ENCODE measurements at regions not wholly inside any gene's neighbourhood (a gene's known extent, or its start where the extent isn't known, plus 50 kb on each side); places are given as distances from the start of the nearest gene placed in this dataset.
A peak's percentile ranks its signal among the peaks of the same experiment; 100 is the strongest.

DNA sequence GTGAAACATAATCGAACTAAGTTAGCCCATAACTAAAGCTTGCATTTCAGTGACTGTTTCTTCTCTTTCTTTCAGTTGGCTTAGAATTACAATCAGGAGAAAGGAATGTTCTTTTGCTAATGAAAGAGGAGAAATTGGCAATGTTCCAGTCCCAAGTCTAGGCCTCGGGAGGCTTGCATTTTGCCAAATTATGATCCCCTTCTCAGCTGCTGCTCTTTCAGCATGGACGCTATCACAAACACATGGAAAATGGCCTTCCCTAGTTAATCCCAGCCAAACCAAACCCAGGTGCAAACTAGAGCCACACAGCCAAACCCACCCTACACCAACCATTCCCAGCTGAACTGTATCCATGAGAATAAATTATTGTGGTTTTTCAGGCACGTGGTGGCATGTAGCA lies 605.2 kb upstream of the LRRTM4 start:
- Histone ChIP-seq H3K4ac (ENCODE audit: low read length) (no peak overlapping the region), H2BK120ac (ENCODE audit: low read depth, low read length) (no peak overlapping the region), H3K9me3 (replicated peaks in 1 of 2; ENCODE audit: control insufficient read depth in 2 of 2, insufficient read depth in 1 of 2, low read depth in 1 of 2, low read length in 2 of 2) (no peaks in the 10 kb centered on the region), H4K91ac (ENCODE audit: low read depth, low read length, poor library complexity) (no peak overlapping the region), H3K18ac (ENCODE audit: low read length) (no peak overlapping the region), H3K9ac (ENCODE audit: low read depth, low read length, poor library complexity) (no peak overlapping the region), H4K8ac (ENCODE audit: low read depth, low read length) (no peak overlapping the region), H3K27ac (replicated peaks; ENCODE audit: low read length) (no peak overlapping the region), H2BK5ac (ENCODE audit: low read length) (no peak overlapping the region), H3K4me1 (ENCODE audit: control insufficient read depth in 2 of 2, insufficient read depth in 1 of 2, low read depth in 1 of 2, low read length in 2 of 2) (no peaks in the 10 kb centered on the region), H3K79me1 (ENCODE audit: low read depth, low read length) (no peaks in the 10 kb centered on the region), H3K4me2 (ENCODE audit: insufficient read depth, low read length, poor library complexity, severe bottlenecking) (no peak overlapping the region), H3K4me3 (ENCODE audit: low read length in 2 of 2) (no peak overlapping the region), H2BK12ac (ENCODE audit: low read length) (no peak overlapping the region), H3K27me3 (ENCODE audit: control insufficient read depth in 3 of 3, insufficient read depth in 3 of 3, low read depth in 1 of 3, low read length in 3 of 3) (no peaks in the 10 kb centered on the region), H3K14ac (ENCODE audit: low read length) (no peak overlapping the region), H2AFZ (ENCODE audit: low read length) (no peak overlapping the region), H3K23ac (ENCODE audit: low read depth, low read length, poor library complexity) (no peak overlapping the region), H3K36me3 (replicated peaks in 1 of 2; ENCODE audit: control insufficient read depth in 2 of 2, insufficient read depth in 2 of 2, low read length in 2 of 2) (no peaks in the 10 kb centered on the region), H2AK5ac (ENCODE audit: low read depth, low read length) (no peak overlapping the region), H2BK15ac (ENCODE audit: low read length) (no peak overlapping the region)
- WGBS, 2 donors (ENCODE audit: extremely low coverage in 2 of 2, insufficient read length in 2 of 2, insufficient replicate concordance in 1 of 2): no CpG with 5 or more reads among the region's 4 CpGs
- DNase-seq (ENCODE audit: low spot score): no peak

DNA sequence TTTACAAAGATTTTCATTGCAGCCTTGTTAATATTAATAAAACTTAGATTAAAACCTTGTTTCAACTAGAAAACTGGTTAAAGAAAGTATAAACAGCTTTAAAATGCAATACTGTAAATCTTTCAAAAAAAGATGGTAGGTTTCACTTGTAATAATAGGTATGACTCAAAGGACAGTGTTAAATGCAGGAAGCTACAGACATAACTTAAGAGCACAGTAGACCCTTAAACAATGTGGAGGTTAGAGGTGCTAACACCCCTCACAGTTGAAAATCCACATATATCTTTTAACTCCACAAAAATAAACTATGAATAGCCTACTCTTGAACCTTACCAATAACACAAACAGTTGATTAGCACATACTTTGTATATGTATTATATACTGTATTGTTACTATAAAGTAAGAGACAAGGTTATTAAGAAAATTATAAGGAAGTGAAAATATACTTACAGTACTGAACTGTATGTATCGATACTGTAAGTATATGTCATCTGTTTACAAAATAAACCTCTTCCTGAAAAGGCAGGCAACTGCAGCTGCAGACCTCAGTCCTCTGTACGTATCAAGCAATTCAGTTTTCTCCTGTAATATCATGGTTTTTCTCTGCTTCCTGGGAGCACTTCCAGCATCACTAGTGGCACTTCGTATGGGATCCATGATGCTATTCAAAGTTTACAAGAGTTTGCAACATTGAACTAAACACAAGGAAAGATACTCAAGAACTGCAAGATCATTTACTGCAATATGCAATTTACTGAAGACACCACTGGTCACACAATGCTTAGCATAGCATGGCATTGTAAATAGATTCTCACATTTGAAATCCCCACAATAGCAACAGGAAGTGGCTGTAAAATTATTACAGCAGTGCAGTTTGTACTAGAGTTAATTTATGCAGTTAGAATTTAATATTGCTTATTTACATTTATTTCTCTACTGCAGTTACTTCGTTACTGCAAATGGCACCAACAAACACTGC lies 610.5 kb upstream of the LRRTM4 start:
- no peak for DNase-seq (ENCODE audit: low spot score)
- H3K27me3 ChIP-seq (ENCODE audit: control insufficient read depth in 3 of 3, insufficient read depth in 3 of 3, low read depth in 1 of 3, low read length in 3 of 3): no peaks in the 10 kb centered on the region
- H3K4me3 ChIP-seq (ENCODE audit: low read length in 2 of 2): no peak overlapping the region
- H3K4me2 ChIP-seq (ENCODE audit: insufficient read depth, low read length, poor library complexity, severe bottlenecking): no peak overlapping the region
- H3K27ac ChIP-seq (replicated peaks; ENCODE audit: low read length): no peak overlapping the region
- H2AFZ ChIP-seq (ENCODE audit: low read length): no peak overlapping the region
- no peak overlapping the region for H2AK5ac ChIP-seq (ENCODE audit: low read depth, low read length)
- no peak overlapping the region for H4K8ac ChIP-seq (ENCODE audit: low read depth, low read length)
- no peak overlapping the region for H3K4ac ChIP-seq (ENCODE audit: low read length)
- no CpG with 5 or more reads among the region's 4 CpGs for WGBS, 2 donors (ENCODE audit: extremely low coverage in 2 of 2, insufficient read length in 2 of 2, insufficient replicate concordance in 1 of 2)
- H3K23ac ChIP-seq (ENCODE audit: low read depth, low read length, poor library complexity): no peak overlapping the region
- no peak overlapping the region for H3K18ac ChIP-seq (ENCODE audit: low read length)
- H3K79me1 ChIP-seq (ENCODE audit: low read depth, low read length): no peaks in the 10 kb centered on the region
- H2BK12ac ChIP-seq (ENCODE audit: low read length): no peak overlapping the region
- H3K9ac ChIP-seq (ENCODE audit: low read depth, low read length, poor library complexity): no peak overlapping the region
- no peak overlapping the region for H2BK120ac ChIP-seq (ENCODE audit: low read depth, low read length)
- H2BK5ac ChIP-seq (ENCODE audit: low read length): no peak overlapping the region
- H3K4me1 ChIP-seq (ENCODE audit: control insufficient read depth in 2 of 2, insufficient read depth in 1 of 2, low read depth in 1 of 2, low read length in 2 of 2): no peaks in the 10 kb centered on the region
- H2BK15ac ChIP-seq (ENCODE audit: low read length): no peak overlapping the region
- no peak overlapping the region for H4K91ac ChIP-seq (ENCODE audit: low read depth, low read length, poor library complexity)
- H3K9me3 ChIP-seq (replicated peaks in 1 of 2; ENCODE audit: control insufficient read depth in 2 of 2, insufficient read depth in 1 of 2, low read depth in 1 of 2, low read length in 2 of 2): no peaks in the 10 kb centered on the region
- no peaks in the 10 kb centered on the region for H3K36me3 ChIP-seq (replicated peaks in 1 of 2; ENCODE audit: control insufficient read depth in 2 of 2, insufficient read depth in 2 of 2, low read length in 2 of 2)
- no peak overlapping the region for H3K14ac ChIP-seq (ENCODE audit: low read length)

DNA sequence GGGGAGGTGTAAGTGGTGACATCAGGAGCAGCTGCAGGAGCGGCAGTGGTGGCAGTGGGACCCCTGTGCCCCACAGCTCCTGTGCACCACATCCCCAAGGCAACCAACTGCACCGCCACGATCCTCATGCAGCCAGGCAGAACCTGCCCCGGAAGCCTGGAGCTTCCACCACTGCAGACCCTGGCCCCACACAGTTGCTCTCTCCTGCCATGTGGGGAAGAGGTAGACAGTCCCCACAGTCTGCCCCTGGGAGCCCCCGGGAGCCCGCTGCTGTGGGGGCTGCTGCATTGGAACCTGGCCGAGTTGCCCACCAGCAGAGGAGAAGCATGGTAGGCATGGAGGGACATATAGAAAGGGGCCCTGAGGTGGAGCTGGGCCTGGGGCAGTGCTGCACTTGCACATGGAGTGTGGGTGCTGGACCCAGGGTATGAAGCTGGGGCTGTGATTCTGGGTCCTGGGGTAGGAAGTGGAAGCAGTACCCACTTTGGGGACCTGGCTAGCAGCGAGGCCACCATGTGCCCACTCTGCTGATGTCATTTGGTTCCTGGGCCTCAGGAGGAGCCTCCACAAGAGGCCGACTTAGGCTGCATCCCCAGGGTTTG lies 623.3 kb upstream of the LRRTM4 start:
- peak overlapping the region; percentile 49 for H2BK15ac ChIP-seq (ENCODE audit: low read length)
- H3K9me3 ChIP-seq (replicated peaks in 1 of 2; ENCODE audit: control insufficient read depth in 2 of 2, insufficient read depth in 1 of 2, low read depth in 1 of 2, low read length in 2 of 2): peaks cover 0 to 3% of the 10 kb centered on the region in 2 donors
- H3K18ac ChIP-seq (ENCODE audit: low read length): peak overlapping the region; percentile 76
- no peak overlapping the region for H3K4me3 ChIP-seq (ENCODE audit: low read length in 2 of 2)
- H2BK12ac ChIP-seq (ENCODE audit: low read length): no peak overlapping the region
- no peaks in the 10 kb centered on the region for H3K36me3 ChIP-seq (replicated peaks in 1 of 2; ENCODE audit: control insufficient read depth in 2 of 2, insufficient read depth in 2 of 2, low read length in 2 of 2)
- H3K23ac ChIP-seq (ENCODE audit: low read depth, low read length, poor library complexity): no peak overlapping the region
- H3K4me2 ChIP-seq (ENCODE audit: insufficient read depth, low read length, poor library complexity, severe bottlenecking): no peak overlapping the region
- no peak overlapping the region for H3K9ac ChIP-seq (ENCODE audit: low read depth, low read length, poor library complexity)
- no peak overlapping the region for H4K91ac ChIP-seq (ENCODE audit: low read depth, low read length, poor library complexity)
- no peak overlapping the region for H2BK5ac ChIP-seq (ENCODE audit: low read length)
- WGBS, 2 donors (ENCODE audit: extremely low coverage in 2 of 2, insufficient read length in 2 of 2, insufficient replicate concordance in 1 of 2): no CpG with 5 or more reads among the region's 9 CpGs
- no peaks in the 10 kb centered on the region for H3K27me3 ChIP-seq (ENCODE audit: control insufficient read depth in 3 of 3, insufficient read depth in 3 of 3, low read depth in 1 of 3, low read length in 3 of 3)
- H3K14ac ChIP-seq (ENCODE audit: low read length): peak overlapping the region; percentile 75
- no peak overlapping the region for H2AK5ac ChIP-seq (ENCODE audit: low read depth, low read length)
- no peak overlapping the region for H3K27ac ChIP-seq (replicated peaks; ENCODE audit: low read length)
- H3K4ac ChIP-seq (ENCODE audit: low read length): peak overlapping the region; percentile 53
- DNase-seq (ENCODE audit: low spot score): no peak
- H2BK120ac ChIP-seq (ENCODE audit: low read depth, low read length): peak overlapping the region; percentile 72
- no peak overlapping the region for H2AFZ ChIP-seq (ENCODE audit: low read length)
- H3K79me1 ChIP-seq (ENCODE audit: low read depth, low read length): no peaks in the 10 kb centered on the region
- peak overlapping the region; percentile 48 for H4K8ac ChIP-seq (ENCODE audit: low read depth, low read length)
- no peaks in the 10 kb centered on the region for H3K4me1 ChIP-seq (ENCODE audit: control insufficient read depth in 2 of 2, insufficient read depth in 1 of 2, low read depth in 1 of 2, low read length in 2 of 2)

DNA sequence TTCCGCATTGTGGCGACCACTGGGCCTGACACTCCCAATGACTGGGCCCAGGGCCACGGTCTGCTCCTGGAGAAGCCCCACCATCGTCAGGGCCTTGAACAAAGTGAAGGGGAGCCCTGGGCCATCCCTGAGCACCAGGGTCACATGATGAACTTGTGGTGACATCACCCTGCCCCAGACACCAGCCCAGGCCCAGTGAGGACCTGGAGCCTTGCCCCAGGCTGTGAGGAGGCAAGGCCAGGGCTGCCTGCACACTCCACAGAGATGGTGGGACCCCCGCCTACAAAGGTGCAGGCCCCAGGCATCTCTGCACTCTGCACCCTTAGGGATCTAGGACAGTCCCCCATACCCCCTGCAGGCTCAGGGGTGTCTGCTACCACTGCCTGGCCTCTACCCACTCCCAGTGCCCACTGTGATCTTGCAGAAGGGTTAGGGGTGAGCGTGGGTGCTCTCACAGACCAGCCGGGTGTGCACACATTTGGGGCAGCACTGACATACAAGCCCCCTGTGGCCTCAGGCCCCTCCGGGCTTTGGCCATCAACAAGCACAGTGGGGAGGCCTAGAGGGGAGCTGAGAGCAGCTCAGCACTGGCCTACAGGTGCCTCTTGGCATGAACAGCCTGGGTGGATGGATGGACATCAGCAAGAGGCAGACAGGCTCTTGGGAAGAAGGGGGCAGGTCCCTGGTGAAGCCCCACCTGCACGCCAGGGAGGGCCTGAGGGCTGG lies 624.0 kb upstream of the LRRTM4 start:
- no peak overlapping the region for H3K23ac ChIP-seq (ENCODE audit: low read depth, low read length, poor library complexity)
- H3K27ac ChIP-seq (replicated peaks; ENCODE audit: low read length): no peak overlapping the region
- H3K4ac ChIP-seq (ENCODE audit: low read length): peak overlapping the region; percentile 53
- no peaks in the 10 kb centered on the region for H3K79me1 ChIP-seq (ENCODE audit: low read depth, low read length)
- DNase-seq (ENCODE audit: low spot score): no peak
- no peak overlapping the region for H2BK15ac ChIP-seq (ENCODE audit: low read length)
- no peak overlapping the region for H2AFZ ChIP-seq (ENCODE audit: low read length)
- no peak overlapping the region for H4K8ac ChIP-seq (ENCODE audit: low read depth, low read length)
- peak overlapping the region; percentile 72 for H2BK120ac ChIP-seq (ENCODE audit: low read depth, low read length)
- H3K4me3 ChIP-seq (ENCODE audit: low read length in 2 of 2): no peak overlapping the region
- H3K9ac ChIP-seq (ENCODE audit: low read depth, low read length, poor library complexity): no peak overlapping the region
- H3K9me3 ChIP-seq (replicated peaks in 1 of 2; ENCODE audit: control insufficient read depth in 2 of 2, insufficient read depth in 1 of 2, low read depth in 1 of 2, low read length in 2 of 2): peaks cover 0 to 3% of the 10 kb centered on the region in 2 donors
- H3K4me1 ChIP-seq (ENCODE audit: control insufficient read depth in 2 of 2, insufficient read depth in 1 of 2, low read depth in 1 of 2, low read length in 2 of 2): no peaks in the 10 kb centered on the region
- no peaks in the 10 kb centered on the region for H3K27me3 ChIP-seq (ENCODE audit: control insufficient read depth in 3 of 3, insufficient read depth in 3 of 3, low read depth in 1 of 3, low read length in 3 of 3)
- peak overlapping the region; percentile 71 for H3K14ac ChIP-seq (ENCODE audit: low read length)
- WGBS, 2 donors (ENCODE audit: extremely low coverage in 2 of 2, insufficient read length in 2 of 2, insufficient replicate concordance in 1 of 2): no CpG with 5 or more reads among the region's 9 CpGs
- H2AK5ac ChIP-seq (ENCODE audit: low read depth, low read length): no peak overlapping the region
- H2BK12ac ChIP-seq (ENCODE audit: low read length): no peak overlapping the region
- H2BK5ac ChIP-seq (ENCODE audit: low read length): peak overlapping the region; percentile 53
- H3K18ac ChIP-seq (ENCODE audit: low read length): peak overlapping the region; percentile 76
- H3K36me3 ChIP-seq (replicated peaks in 1 of 2; ENCODE audit: control insufficient read depth in 2 of 2, insufficient read depth in 2 of 2, low read length in 2 of 2): no peaks in the 10 kb centered on the region
- H4K91ac ChIP-seq (ENCODE audit: low read depth, low read length, poor library complexity): no peak overlapping the region
- H3K4me2 ChIP-seq (ENCODE audit: insufficient read depth, low read length, poor library complexity, severe bottlenecking): no peak overlapping the region
